ENCODE measurements at regions not wholly inside any gene's neighbourhood (a gene's known extent, or its start where the extent isn't known, plus 50 kb on each side); places are given as distances from the start of the nearest gene placed in this dataset.

- TF ChIP-seq FOXP2 (optimal IDR thresholded peaks at IDR 0.05; ENCODE audit: control extremely low read depth, extremely low read length, insufficient read depth) (no peak), EZH2 (IDR thresholded peaks at IDR 0.05) (no peak), POLR2AphosphoS5 (IDR thresholded peaks at IDR 0.05; ENCODE audit: borderline replicate concordance, low read depth, low read length) (no peak)
- no peaks in the 10 kb centered on the region for H3K36me3 ChIP-seq (ENCODE audit: insufficient read depth, low read length)
- H3K9ac ChIP-seq (ENCODE audit: insufficient read length): no peak overlapping the region
- no peak for DNase-seq (ENCODE audit: low read depth, low spot score)
- no peak overlapping the region for H3K4me3 ChIP-seq
- H3K27ac ChIP-seq: no peak overlapping the region
- H3K9me3 ChIP-seq (ENCODE audit: low read depth, low read length): no peaks in the 10 kb centered on the region
These were observed 67.4 kb downstream of the CYB561 start for GRCh38 chr17:63378411-63379375.

- H3K4me3 ChIP-seq: no peak overlapping the region
- H3K27ac ChIP-seq: no peak overlapping the region
- no peak overlapping the region for H3K9ac ChIP-seq (ENCODE audit: insufficient read length)
- H3K9me3 ChIP-seq (ENCODE audit: low read depth, low read length): no peaks in the 10 kb centered on the region
- no peaks in the 10 kb centered on the region for H3K36me3 ChIP-seq (ENCODE audit: insufficient read depth, low read length)
- TF ChIP-seq POLR2AphosphoS5 (IDR thresholded peaks at IDR 0.05; ENCODE audit: borderline replicate concordance, low read depth, low read length) (no peak), EZH2 (IDR thresholded peaks at IDR 0.05) (no peak), FOXP2 (optimal IDR thresholded peaks at IDR 0.05; ENCODE audit: control extremely low read depth, extremely low read length, insufficient read depth) (no peak)
- no peak for DNase-seq (ENCODE audit: low read depth, low spot score)
These were observed 66.5 kb downstream of the CYB561 start for GRCh38 chr17:63379636-63380035.

GRCh38 chr17:63381101-63381729 lies 64.9 kb downstream of the CYB561 start:
- DNase-seq (ENCODE audit: low read depth, low spot score): no peak
- Histone ChIP-seq H3K4me3 (no peak overlapping the region), H3K9ac (ENCODE audit: insufficient read length) (no peak overlapping the region), H3K9me3 (ENCODE audit: low read depth, low read length) (no peaks in the 10 kb centered on the region), H3K27ac (no peak overlapping the region), H3K36me3 (ENCODE audit: insufficient read depth, low read length) (no peaks in the 10 kb centered on the region)
- no peak for TF ChIP-seq POLR2AphosphoS5 (IDR thresholded peaks at IDR 0.05; ENCODE audit: borderline replicate concordance, low read depth, low read length)

GRCh38 chr17:63382136-63382535 lies 64.0 kb downstream of the CYB561 start:
- Histone ChIP-seq H3K36me3 (ENCODE audit: insufficient read depth, low read length) (no peaks in the 10 kb centered on the region), H3K27ac (no peak overlapping the region), H3K9me3 (ENCODE audit: low read depth, low read length) (no peaks in the 10 kb centered on the region), H3K9ac (ENCODE audit: insufficient read length) (no peak overlapping the region), H3K4me3 (no peak overlapping the region)
- no peak for TF ChIP-seq POLR2AphosphoS5 (IDR thresholded peaks at IDR 0.05; ENCODE audit: borderline replicate concordance, low read depth, low read length)
- TF ChIP-seq FOXP2 (optimal IDR thresholded peaks at IDR 0.05; ENCODE audit: control extremely low read depth, extremely low read length, insufficient read depth): no peak
- no peak for TF ChIP-seq EZH2 (IDR thresholded peaks at IDR 0.05)
- no peak for DNase-seq (ENCODE audit: low read depth, low spot score)
